Psoas muscle (tissue), 7 donors: ENCODE measurements at regions not wholly inside any gene's neighbourhood (a gene's known extent, or its start where the extent isn't known, plus 50 kb on each side); places are given as distances from the start of the nearest gene placed in this dataset.
A peak's percentile ranks its signal among the peaks of the same experiment; 100 is the strongest.

Experiments
- ATAC-seq, 4 donors: fragments of 200-7000 bp; cut with Tn5 transposase; one replicate each; pipeline ENCODE4 v1.9.1; 2020; ENCODE audit warnings: moderate library complexity in 3 of 4, mild to moderate bottlenecking in 2 of 4
- DNase-seq, 2 donors: peaks; one replicate each; pipeline ENCODE4 v3.0.0-alpha.2; 2020
- H3K27ac ChIP-seq: fragments of 200-600 bp; one replicate; pipeline ENCODE4 v1.8.0; 2022
- H3K27me3 ChIP-seq, 3 donors: fragments of 200-600 bp in 1 of 3; one replicate each; pipeline versions ENCODE4 v1.6.1 to v1.8.0; 2013 to 2022; ENCODE audit warnings: low read length in 2 of 3, mild to moderate bottlenecking in 2 of 3, moderate library complexity in 1 of 3; ENCODE audit not compliant: insufficient read depth in 3 of 3
- H3K36me3 ChIP-seq, 2 donors: fragments of 200-600 bp in 1 of 2; one replicate each; pipeline versions ENCODE4 v1.6.1 to v1.8.0; 2013 to 2022; ENCODE audit warnings: low read depth in 1 of 2, mild to moderate bottlenecking in 1 of 2, moderate library complexity in 1 of 2; ENCODE audit not compliant: insufficient read depth in 1 of 2
- H3K4me1 ChIP-seq: fragments of 200-600 bp; one replicate; pipeline ENCODE4 v1.8.0; 2022
- H3K4me3 ChIP-seq: fragments of 200-600 bp; one replicate; pipeline ENCODE4 v1.8.0; 2022; ENCODE audit warnings: mild to moderate bottlenecking
- H3K9me3 ChIP-seq: fragments of 200-600 bp; one replicate; pipeline ENCODE4 v1.8.0; 2022
- WGBS, 3 donors: extraction: QIAGEN DNeasy Blood & Tissue Kit; methylation state at CpG; one replicate each; pipeline versions ENCODE4 v1.1.6 to v1.1.7; 2013; 5-methylcytosine and 5-hydroxymethylcytosine counted together
- intact Hi-C, 2 donors: fragments of 100-400 bp; cut with DNase I; formaldehyde crosslinking; loops; one replicate each; pipeline versions ENCODE4 v1.11.0 to v1.14.2; 2022
- TF ChIP-seq, protein P1 (sequence below): fragments of 200-600 bp; IDR thresholded peaks from one replicate; pipeline ENCODE4 v1.8.0; 2022; ENCODE audit warnings: antibody characterized with exemption
- donor health status: healthy with polysubstance abuse.
- donor health status: DM: no; HTN: no; CAD: no; lungs with moderate emphysema.
- donor health status: Bipolar disorder and iron deficiency.
- donor health status: healthy.
- donor health status: DM: yes; HTN: yes; CAD: no.
- donor health status: DM: no; HTN: no; CAD: no.
- donor health status: DM: yes; HTN: yes; CAD: no.

DNA sequence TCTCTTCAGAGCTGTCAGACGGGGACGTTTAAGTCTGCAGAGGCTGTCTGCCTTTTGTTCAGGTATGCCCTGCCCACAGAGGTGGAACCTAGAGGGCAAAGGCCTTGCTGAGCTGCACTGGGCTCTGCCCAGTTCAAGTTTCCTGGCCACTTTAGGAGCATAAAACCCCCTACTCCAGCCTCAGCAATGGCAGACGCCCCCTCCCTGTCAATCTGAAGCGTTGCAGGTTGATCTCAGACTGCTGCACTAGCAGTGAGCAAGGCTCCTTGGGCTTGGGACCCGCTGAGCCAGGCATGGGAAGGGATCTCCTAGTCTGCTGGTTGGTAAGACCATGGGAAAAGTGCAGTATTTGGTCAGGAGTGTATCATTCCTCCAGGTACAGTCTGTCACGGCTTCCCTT is 66.6 kb upstream of the TP53I11 start:
- ATAC-seq: no peak
- intact Hi-C loops: no loop called here
- H3K36me3 ChIP-seq: no peaks in the 10 kb centered on the region
- no peak overlapping the region for H3K4me3 ChIP-seq
- H3K27ac ChIP-seq: no peak overlapping the region
- no peaks in the 10 kb centered on the region for H3K9me3 ChIP-seq
- TF ChIP-seq, protein P1, sequence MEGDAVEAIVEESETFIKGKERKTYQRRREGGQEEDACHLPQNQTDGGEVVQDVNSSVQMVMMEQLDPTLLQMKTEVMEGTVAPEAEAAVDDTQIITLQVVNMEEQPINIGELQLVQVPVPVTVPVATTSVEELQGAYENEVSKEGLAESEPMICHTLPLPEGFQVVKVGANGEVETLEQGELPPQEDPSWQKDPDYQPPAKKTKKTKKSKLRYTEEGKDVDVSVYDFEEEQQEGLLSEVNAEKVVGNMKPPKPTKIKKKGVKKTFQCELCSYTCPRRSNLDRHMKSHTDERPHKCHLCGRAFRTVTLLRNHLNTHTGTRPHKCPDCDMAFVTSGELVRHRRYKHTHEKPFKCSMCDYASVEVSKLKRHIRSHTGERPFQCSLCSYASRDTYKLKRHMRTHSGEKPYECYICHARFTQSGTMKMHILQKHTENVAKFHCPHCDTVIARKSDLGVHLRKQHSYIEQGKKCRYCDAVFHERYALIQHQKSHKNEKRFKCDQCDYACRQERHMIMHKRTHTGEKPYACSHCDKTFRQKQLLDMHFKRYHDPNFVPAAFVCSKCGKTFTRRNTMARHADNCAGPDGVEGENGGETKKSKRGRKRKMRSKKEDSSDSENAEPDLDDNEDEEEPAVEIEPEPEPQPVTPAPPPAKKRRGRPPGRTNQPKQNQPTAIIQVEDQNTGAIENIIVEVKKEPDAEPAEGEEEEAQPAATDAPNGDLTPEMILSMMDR: no peak
- no peaks in the 10 kb centered on the region for H3K27me3 ChIP-seq
- 71 to 77% (median 74%) methylated on average over 6 of the region's 6 CpGs for WGBS, 3 donors
- DNase-seq: no peak
- peaks cover 17% of the 10 kb centered on the region for H3K4me1 ChIP-seq

DNA sequence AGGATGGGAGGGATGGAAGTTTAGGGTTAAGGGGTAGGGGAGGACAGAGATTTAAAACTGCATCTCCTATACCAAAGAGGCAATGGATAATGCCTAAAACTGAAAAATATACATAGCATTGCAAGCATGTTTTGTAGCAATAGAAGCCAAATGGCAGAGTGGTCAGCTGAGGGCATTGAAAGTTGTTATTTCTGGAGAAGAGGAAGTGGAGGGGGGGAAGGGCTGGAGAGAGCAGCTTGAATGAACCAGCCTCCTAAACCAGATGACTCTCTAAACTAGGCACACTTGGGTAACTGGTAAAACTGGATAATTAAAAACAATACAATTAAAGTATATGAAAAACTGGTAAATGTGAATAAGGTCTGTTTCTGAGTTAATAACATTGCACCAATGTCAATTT is 70.3 kb upstream of the TP53I11 start:
- ATAC-seq (no peak), DNase-seq (no peak)
- Histone ChIP-seq H3K9me3 (no peaks in the 10 kb centered on the region), H3K36me3 (no peaks in the 10 kb centered on the region), H3K27ac (peak overlapping the region; percentile 76), H3K4me3 (no peak overlapping the region), H3K27me3 (no peaks in the 10 kb centered on the region), H3K4me1 (peaks cover 27% of the 10 kb centered on the region)
- TF ChIP-seq, protein P1: no peak
- intact Hi-C loops: loop anchor here in 1 of 2 donors (5.0 kb wide), 1 partner anchor 69 kb away; the partner anchor contains the start of gene TP53I11

DNA sequence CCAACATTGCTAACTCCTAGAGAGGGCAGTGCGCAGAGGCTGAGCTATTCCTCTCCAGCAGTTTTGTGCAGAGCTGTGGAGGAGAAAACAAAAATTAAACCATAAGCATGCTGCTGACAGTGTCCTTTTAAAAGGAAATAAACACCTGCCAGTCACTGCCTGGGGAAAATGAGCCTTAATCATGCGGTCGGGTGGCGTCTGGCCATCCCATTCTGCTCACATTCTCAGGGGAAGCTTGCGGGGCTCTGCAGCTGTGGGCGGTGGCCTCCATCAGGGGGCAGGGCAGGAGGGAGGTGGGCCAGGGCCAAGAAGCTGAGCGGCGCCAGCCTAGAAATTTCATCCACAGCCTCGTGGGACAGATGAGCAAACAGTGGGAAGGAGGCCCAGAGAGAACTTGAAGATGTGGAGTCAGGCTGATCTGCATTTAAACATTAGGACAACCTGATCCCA is 71.0 kb upstream of the TP53I11 start:
- DNase-seq: peak; percentile 88 to 93
- H3K27me3 ChIP-seq: no peaks in the 10 kb centered on the region
- intact Hi-C loops: loop anchor here in 1 of 2 donors (5.0 kb wide), 1 partner anchor 69 kb away; the partner anchor contains the start of gene TP53I11
- H3K36me3 ChIP-seq: no peaks in the 10 kb centered on the region
- peak; percentile 88 to 95 (median 92) for ATAC-seq
- WGBS, 3 donors: 3% methylated on average over 9 of the region's 9 CpGs
- peaks cover 28% of the 10 kb centered on the region for H3K4me1 ChIP-seq
- TF ChIP-seq, protein P1: peak; percentile 3
- peak overlapping the region; percentile 76 for H3K27ac ChIP-seq
- H3K4me3 ChIP-seq: peak overlapping the region; percentile 15
- H3K9me3 ChIP-seq: no peaks in the 10 kb centered on the region

DNA sequence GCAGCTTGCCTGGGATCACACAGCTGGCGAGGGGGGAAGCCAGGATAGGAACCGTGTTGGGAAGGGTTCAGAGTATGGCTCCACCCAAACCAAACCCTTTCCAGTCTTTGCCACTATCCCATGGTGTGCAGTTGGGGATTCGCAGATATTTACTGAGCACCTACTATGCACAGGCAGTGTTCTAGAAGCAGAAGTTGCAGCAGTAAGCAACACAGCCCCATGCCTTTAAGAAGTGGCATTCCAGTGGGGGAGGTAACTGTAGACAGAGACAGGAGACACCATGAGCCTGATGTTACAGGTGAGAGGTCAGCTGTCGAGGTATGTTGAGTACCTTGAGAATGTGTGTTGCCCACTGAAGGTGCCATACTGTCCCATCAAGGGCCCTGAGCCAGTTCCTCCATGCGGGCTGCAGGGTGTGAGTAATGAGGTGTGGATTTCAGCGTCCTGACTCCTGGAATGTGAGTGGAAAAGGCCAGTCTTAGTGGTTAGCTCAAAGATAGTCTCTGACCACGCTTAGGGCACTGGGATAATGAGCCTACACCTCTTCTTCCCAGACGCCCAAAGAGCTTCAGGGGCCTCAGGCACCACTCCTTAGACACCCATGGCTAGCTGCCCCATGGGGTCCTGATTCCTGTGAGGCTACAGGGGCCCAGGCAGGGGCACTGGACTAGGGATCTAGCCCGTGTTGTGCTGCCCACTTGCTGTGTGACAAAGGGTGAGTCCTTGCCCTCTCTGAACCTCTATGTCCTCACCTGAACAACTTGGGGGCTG is 71.8 kb upstream of the TP53I11 start:
- H3K9me3 ChIP-seq: no peaks in the 10 kb centered on the region
- H3K27ac ChIP-seq: peak overlapping the region; percentile 76
- H3K36me3 ChIP-seq: no peaks in the 10 kb centered on the region
- WGBS, 3 donors: 54 to 72% (median 55%) methylated on average over 9 of the region's 9 CpGs
- DNase-seq (no peak), ATAC-seq (peak; percentile 55 to 67 (median 62))
- peaks cover 31% of the 10 kb centered on the region for H3K4me1 ChIP-seq
- H3K4me3 ChIP-seq: no peak overlapping the region
- TF ChIP-seq, protein P1: no peak
- H3K27me3 ChIP-seq: no peaks in the 10 kb centered on the region
- intact Hi-C loops: loop anchor here in 1 of 2 donors (5.0 kb wide), 1 partner anchor 70 kb away; the partner anchor contains the start of gene TP53I11

DNA sequence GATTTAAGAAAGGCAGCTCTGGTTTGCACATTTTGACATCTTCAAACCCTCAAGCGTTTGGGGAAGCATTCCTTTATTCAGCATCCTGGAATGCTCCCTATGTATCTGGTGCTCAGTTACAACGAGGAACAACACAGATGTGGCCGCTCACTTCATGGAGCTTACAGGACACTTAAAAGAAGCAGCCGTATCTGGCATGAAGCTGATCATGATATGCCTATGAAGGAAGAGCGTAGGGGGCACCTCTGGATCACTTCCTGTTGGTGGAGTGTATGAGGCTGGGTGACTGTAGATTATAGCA is 72.3 kb upstream of the TP53I11 start:
- TF ChIP-seq, protein P1: no peak
- no peaks in the 10 kb centered on the region for H3K27me3 ChIP-seq
- ATAC-seq (no peak), DNase-seq (no peak)
- no peak overlapping the region for H3K4me3 ChIP-seq
- H3K36me3 ChIP-seq: no peaks in the 10 kb centered on the region
- intact Hi-C loops: loop anchor here in 1 of 2 donors (5.0 kb wide), 1 partner anchor 71 kb away; the partner anchor contains the start of gene TP53I11
- H3K9me3 ChIP-seq: no peaks in the 10 kb centered on the region
- H3K4me1 ChIP-seq: peaks cover 31% of the 10 kb centered on the region
- WGBS, 3 donors: 76 to 82% (median 82%) methylated on average over 5 of the region's 5 CpGs
- H3K27ac ChIP-seq: no peak overlapping the region
